GM18951 (cell line): ENCODE measurements at regions not wholly inside any gene's neighbourhood (a gene's known extent, or its start where the extent isn't known, plus 50 kb on each side); places are given as distances from the start of the nearest gene placed in this dataset.

ENCODE experiments used
- POLR2A ChIP-seq: IDR thresholded peaks from 4 replicates; pipeline ENCODE4 v1.6.1; 2011; ENCODE audit warnings: mild to moderate bottlenecking; ENCODE audit not compliant: insufficient read length, insufficient read depth; ENCODE audit errors: extremely low read depth
- in situ Hi-C: fragments of 300-500 bp; cut with MboI; formaldehyde crosslinking; loops from one replicate; pipeline ENCODE4 v1.12.0; 2022; ENCODE audit warnings: low sequenced_read_pairs, mixed read lengths, inconsistent platforms; ENCODE audit not compliant: unreplicated experiment

- in situ Hi-C loops: no loop called here
These were observed 293.6 kb upstream of the ATP5MC3 start for GRCh38 chr2:175475130-175475529.

GRCh38 chr2:175468431-175469098, 287.1 kb upstream of the ATP5MC3 start:
- TF ChIP-seq POLR2A: no peak
- in situ Hi-C loops: no loop called here

More at GRCh38 chr2:175475130-175475529, 293.6 kb upstream of the ATP5MC3 start:
- no peak for TF ChIP-seq POLR2A

DNA sequence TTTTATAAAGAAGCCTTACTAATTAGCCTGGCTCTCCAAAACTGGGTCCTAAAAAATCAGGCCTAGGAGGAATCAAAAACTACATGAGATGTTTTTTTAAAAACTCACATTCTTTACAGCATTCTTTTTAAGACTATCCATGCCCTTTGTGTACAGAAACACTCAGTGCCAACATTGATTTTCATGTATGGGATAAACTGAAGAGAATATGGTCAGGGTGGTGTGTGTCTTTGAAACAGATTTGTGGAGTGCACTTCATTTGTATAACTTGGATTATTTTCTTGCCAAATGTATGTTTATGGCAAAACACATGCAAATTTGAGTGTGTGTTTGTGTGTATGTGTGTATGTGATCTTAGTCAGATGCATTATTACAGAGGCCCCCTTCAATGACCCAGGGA, 283.6 kb upstream of the ATP5MC3 start:
- TF ChIP-seq POLR2A: no peak
- in situ Hi-C loops: no loop called here

- TF ChIP-seq POLR2A: no peak
- in situ Hi-C loops: no loop called here
These were observed 282.8 kb upstream of the ATP5MC3 start for GRCh38 chr2:175464311-175464670.

- TF ChIP-seq POLR2A: no peak
- in situ Hi-C loops: no loop called here
These were observed 282.2 kb upstream of the ATP5MC3 start for GRCh38 chr2:175463589-175464310.

- in situ Hi-C loops: no loop called here
- no peak for TF ChIP-seq POLR2A
These were observed 281.7 kb upstream of the ATP5MC3 start for GRCh38 chr2:175463169-175463568.

DNA sequence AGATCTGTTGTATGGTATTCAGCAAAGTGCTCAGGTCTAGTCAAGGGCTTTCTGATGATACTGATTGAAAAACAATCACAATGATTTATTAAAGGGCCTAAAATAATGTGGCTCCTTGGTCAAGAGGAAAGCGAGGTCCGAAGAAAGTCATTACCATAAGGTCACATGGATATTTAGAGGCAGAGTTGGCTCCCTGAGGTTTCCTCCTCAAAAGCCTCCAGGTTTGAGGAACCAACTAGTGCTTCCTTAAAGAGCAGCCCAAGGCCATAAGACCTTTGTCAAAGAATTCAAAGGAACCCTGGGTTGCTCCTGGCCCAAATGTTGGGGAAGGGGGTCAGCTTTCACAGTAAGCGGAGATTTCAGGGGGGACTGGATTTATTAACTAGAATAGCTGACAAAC, 280.7 kb upstream of the ATP5MC3 start:
- TF ChIP-seq POLR2A: no peak
- in situ Hi-C loops: no loop called here

DNA sequence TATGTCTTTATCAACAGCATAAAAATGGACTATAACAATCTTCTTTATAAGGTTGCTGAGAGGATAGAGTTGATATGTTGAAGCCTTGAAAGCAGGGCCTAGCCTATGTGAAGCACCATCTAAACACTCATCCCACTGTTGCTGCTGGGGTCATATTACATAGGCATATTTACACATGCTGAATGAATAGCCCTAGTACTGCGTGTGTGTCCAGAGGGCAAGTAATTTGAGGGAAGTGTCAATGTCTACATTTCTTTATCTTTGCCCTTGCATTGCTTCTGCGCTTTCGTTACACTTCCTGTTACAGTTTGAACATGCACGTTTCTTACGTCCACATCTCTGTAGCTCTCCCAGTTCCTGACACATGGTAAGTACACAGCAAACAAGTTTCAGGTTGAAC, 280.3 kb upstream of the ATP5MC3 start:
- in situ Hi-C loops: no loop called here
- TF ChIP-seq POLR2A: no peak

DNA sequence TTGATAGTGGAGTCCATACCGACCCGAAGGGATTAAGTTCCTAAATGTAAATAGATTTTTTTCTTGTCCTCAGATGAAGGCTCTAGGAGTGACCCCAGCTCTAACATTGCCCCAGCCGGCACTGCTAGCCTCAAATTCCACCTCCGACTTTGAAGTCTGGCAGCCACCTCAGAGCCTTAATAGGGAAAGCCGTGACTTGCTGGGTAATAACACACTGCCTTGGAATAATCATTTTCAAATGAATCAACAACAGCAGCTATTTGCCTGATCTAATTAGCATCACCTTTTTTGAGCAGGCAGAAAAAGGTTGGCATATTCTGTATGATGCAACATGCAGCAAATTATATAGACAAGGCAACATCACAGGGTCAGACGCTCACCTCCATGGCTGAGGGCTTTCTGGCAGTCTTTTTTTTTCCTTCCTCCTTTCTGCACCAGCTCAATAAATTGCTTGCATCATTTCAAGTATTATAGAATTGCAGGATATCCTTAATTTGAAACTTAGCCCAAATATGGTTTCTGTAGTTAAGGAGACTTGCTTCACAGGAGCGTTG, 276.5 kb upstream of the ATP5MC3 start:
- TF ChIP-seq POLR2A: no peak
- in situ Hi-C loops: no loop called here

DNA sequence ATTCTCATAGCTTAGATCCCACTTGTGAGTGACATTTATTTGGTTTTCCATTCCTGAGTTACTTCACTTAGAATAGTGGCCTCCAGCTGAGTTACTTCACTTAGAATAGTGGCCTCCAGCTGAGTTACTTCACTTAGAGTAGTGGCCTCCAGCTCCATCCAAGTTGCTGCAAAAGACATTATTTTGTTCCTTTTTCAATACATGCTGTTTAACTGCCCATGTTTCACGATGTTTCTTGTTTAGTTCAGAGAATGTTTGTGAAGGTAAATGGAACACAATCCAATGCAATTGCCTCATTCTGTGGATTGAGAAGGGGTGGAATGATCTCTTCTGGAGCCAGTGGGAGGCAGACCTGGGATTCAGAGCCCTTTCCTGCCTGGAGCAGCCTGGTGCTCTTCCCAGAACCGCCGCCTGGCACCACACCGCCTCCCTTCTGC, 273.5 kb upstream of the ATP5MC3 start:
- no peak for TF ChIP-seq POLR2A
- in situ Hi-C loops: no loop called here

DNA sequence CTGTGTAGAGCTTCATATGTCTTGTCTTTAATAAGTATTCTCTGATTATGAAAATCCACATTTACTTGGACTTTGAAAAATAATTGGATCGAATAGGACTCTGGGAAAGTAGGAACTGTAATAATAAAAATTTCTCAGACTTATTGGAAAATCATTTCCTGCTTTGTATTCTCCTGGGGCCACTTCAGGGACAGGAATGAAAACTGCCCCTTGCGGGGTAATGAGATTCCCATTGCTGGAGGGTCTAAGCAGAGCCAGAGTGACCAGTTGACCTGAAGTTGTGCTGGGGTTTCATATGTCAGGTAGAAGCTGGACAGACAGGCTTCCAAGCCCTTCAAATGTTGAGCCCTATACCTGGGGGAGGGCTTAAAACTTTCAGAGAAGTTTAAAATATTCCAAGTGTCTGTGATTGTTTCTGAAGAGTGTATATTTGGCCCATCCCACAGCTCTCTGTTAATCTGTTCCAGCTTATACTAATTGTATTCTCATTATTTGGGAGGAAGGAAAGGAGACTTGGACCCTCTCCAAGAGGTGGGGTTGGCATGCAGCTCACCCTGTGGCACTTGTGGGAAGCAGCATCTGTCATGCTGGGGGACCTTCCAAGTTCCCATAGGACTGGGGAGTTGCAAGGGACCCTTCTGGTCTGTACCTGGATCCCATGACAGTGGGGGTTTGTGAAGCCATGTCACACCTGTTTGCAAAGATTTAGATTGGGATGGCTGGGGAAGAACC, 268.7 kb upstream of the ATP5MC3 start:
- TF ChIP-seq POLR2A: no peak
- in situ Hi-C loops: no loop called here

- in situ Hi-C loops: no loop called here
- no peak for TF ChIP-seq POLR2A
These were observed 268.1 kb upstream of the ATP5MC3 start for GRCh38 chr2:175449616-175450015.

- no peak for TF ChIP-seq POLR2A
- in situ Hi-C loops: no loop called here
These were observed 264.7 kb upstream of the ATP5MC3 start for GRCh38 chr2:175446201-175446600.

DNA sequence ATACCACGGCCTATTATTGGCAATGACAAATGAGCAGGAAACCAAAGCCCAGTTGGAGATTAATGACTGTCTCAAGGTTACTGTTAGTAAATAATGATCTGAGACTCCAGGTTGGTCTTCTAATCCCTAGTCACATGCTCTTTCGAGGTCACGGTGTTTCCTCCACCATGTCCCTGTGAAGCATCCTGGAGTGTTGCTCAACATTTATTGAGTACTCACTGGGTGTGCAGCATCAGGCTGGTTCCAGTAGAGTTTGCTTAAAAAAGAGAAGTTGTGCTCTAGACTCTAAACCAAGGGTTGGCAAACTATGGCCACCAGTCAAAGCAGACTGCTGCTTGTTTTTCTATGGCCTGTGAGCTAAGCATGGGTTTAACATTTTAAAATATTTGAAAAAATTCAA, 263.8 kb upstream of the ATP5MC3 start:
- in situ Hi-C loops: no loop called here
- TF ChIP-seq POLR2A: no peak

GRCh38 chr2:175442441-175442840, 260.9 kb upstream of the ATP5MC3 start:
- no peak for TF ChIP-seq POLR2A
- in situ Hi-C loops: no loop called here
